Activated CD8-positive, alpha-beta T cell treated with anti-CD3 and anti-CD28 coated beads for 36 hours (primary cell): ENCODE measurements at regions not wholly inside any gene's neighbourhood (a gene's known extent, or its start where the extent isn't known, plus 50 kb on each side); places are given as distances from the start of the nearest gene placed in this dataset.

Source experiments
- ATAC-seq: fragments of 200-7000 bp; cut with Tn5 transposase; one replicate; pipeline ENCODE4 v1.10.0; 2021; ENCODE audit warnings: mild to moderate bottlenecking, moderate library complexity
- CTCF ChIA-PET: fragments of 350-600 bp; sonication (Branson Sonifier 250); formaldehyde crosslinking; loops from one replicate; lab custom pipeline; 2021; ENCODE audit warnings: antibody characterized with exemption; lab: Charles Lee
- POLR2A ChIA-PET: fragments of 350-600 bp; sonication (Branson Sonifier 250); formaldehyde crosslinking; loops from one replicate; lab custom pipeline; 2021; ENCODE audit warnings: antibody characterized with exemption; lab: Charles Lee
- DNase-seq: peaks from one replicate; pipeline ENCODE4 v3.0.0-alpha.2; 2020
- H3K27ac Mint-ChIP-seq: one replicate; pipeline ENCODE4 v1.8.0; 2021; ENCODE audit warnings: mild to moderate bottlenecking, mixed read lengths
- H3K27me3 Mint-ChIP-seq: one replicate; pipeline ENCODE4 v1.8.0; 2021; ENCODE audit warnings: mixed read lengths
- H3K36me3 Mint-ChIP-seq: one replicate; pipeline ENCODE4 v1.8.0; 2021; ENCODE audit warnings: low read depth, mixed read lengths
- H3K4me1 Mint-ChIP-seq: one replicate; pipeline ENCODE4 v1.8.0; 2021; ENCODE audit warnings: low read depth, mixed read lengths
- H3K4me3 Mint-ChIP-seq: one replicate; pipeline ENCODE4 v1.8.0; 2021; ENCODE audit warnings: mild to moderate bottlenecking, moderate library complexity, mixed read lengths
- H3K9me3 Mint-ChIP-seq: one replicate; pipeline ENCODE4 v1.8.0; 2021; ENCODE audit warnings: mixed read lengths
- CTCF ChIP-seq: fragments of 200-600 bp; IDR thresholded peaks from one replicate; pipeline ENCODE4 v1.8.0; 2022; ENCODE audit warnings: antibody characterized with exemption, mild to moderate bottlenecking
- intact Hi-C: fragments of 100-400 bp; cut with micrococcal nuclease; formaldehyde crosslinking; loops from one replicate; pipeline ENCODE4 v1.10.0; 2022

- Mint-ChIP-seq H3K27me3 (peaks cover 5% of the 10 kb centered on the region), H3K4me3 (no peak overlapping the region), H3K9me3 (no peaks in the 10 kb centered on the region), H3K36me3 (no peaks in the 10 kb centered on the region), H3K27ac (no peak overlapping the region), H3K4me1 (no peaks in the 10 kb centered on the region)
- CTCF ChIA-PET: no interaction called here
- ATAC-seq (no peak), DNase-seq (no peak)
- intact Hi-C loops: no loop called here
- TF ChIP-seq CTCF: no peak
- POLR2A ChIA-PET: interaction anchor here (0.6 kb wide), 1 partner anchor 118 kb away, joined by 3 read pairs; no protein-coding TSS in a partner anchor
Observed at GRCh38 chr18:45447355-45448265, 167.7 kb upstream of the SLC14A2 start.

GRCh38 chr18:45448871-45449270 is 166.4 kb upstream of the SLC14A2 start:
- Mint-ChIP-seq H3K36me3 (no peaks in the 10 kb centered on the region), H3K9me3 (no peaks in the 10 kb centered on the region), H3K4me3 (no peak overlapping the region), H3K27ac (no peak overlapping the region), H3K27me3 (peaks cover 5% of the 10 kb centered on the region), H3K4me1 (no peaks in the 10 kb centered on the region)
- ChIA-PET CTCF (no interaction called here), POLR2A (no interaction called here)
- intact Hi-C loops: no loop called here
- DNase-seq: no peak
- no peak for TF ChIP-seq CTCF
- ATAC-seq: no peak

- Mint-ChIP-seq H3K4me1 (no peaks in the 10 kb centered on the region), H3K36me3 (no peaks in the 10 kb centered on the region), H3K27ac (no peak overlapping the region), H3K4me3 (no peak overlapping the region), H3K9me3 (no peaks in the 10 kb centered on the region), H3K27me3 (peaks cover 7% of the 10 kb centered on the region)
- intact Hi-C loops: no loop called here
- TF ChIP-seq CTCF: no peak
- CTCF ChIA-PET: no interaction called here
- ATAC-seq (no peak), DNase-seq (no peak)
- POLR2A ChIA-PET: no interaction called here
Observed at GRCh38 chr18:45449418-45450227, 165.7 kb upstream of the SLC14A2 start.

- DNase-seq: no peak
- POLR2A ChIA-PET: no interaction called here
- H3K27ac Mint-ChIP-seq: no peak overlapping the region
- no peaks in the 10 kb centered on the region for H3K4me1 Mint-ChIP-seq
- H3K4me3 Mint-ChIP-seq: no peak overlapping the region
- H3K27me3 Mint-ChIP-seq: peaks cover 8% of the 10 kb centered on the region
- CTCF ChIA-PET: interaction anchor here (0.8 kb wide), 1 partner anchor 22 kb away, joined by 3 read pairs; no protein-coding TSS in a partner anchor
- intact Hi-C loops: no loop called here
- H3K36me3 Mint-ChIP-seq: no peaks in the 10 kb centered on the region
- H3K9me3 Mint-ChIP-seq: no peaks in the 10 kb centered on the region
- no peak for TF ChIP-seq CTCF
- no peak for ATAC-seq
Observed at GRCh38 chr18:45456090-45457021, 158.9 kb upstream of the SLC14A2 start.
